HG02884 (cell line): ENCODE measurements at regions not wholly inside any gene's neighbourhood (a gene's known extent, or its start where the extent isn't known, plus 50 kb on each side); places are given as distances from the start of the nearest gene placed in this dataset.
"Not testable (repeated sequence)": the region's sequence is repeated elsewhere in the genome, so short reads cannot be mapped to it uniquely, and the experiment has no call there.

Experiments used
- ATAC-seq: cut with Tn5 transposase; IDR thresholded peaks from one replicate; pipeline ENCODE4 v1.9.1; 2021; ENCODE audit warnings: mild to moderate bottlenecking, moderate library complexity; ENCODE audit not compliant: unreplicated experiment

- ATAC-seq = no peak
These were observed 187.5 kb upstream of the MARCKS start for GRCh38 chr6:113669606-113670005.

GRCh38 chr6:113671421-113671820 lies 185.7 kb upstream of the MARCKS start:
- ATAC-seq = no peak

DNA sequence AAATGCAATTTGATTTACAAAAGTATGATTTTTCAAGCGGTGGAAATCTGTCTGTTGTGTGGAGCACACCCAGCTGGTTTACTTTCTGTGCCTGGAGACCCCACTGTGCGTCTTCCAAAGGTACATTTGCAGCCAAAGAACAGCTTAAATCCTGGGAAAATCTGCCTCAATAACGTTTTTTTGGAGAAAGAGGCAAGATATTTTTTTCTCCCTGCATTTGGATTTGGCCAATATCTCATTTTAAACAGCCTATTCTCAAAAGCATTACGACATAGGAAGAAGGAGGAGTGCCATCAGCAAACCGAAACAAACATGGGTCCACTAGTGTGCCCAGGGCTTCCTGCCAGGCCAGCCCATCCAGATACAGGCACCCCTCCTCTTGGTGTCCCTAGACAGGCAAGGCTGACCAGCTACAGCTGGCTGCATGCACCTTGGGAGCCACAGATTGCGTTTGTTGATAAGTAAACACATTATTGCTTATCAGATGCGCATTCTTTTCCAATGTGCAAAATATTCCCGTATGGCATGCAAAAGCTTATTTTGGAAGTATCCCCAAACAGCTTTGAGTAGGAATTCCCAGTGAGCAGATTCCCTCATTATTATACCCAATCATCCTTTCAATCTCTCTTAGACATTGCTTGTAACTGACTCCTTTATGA lies 184.5 kb upstream of the MARCKS start:
- ATAC-seq = no peak

GRCh38 chr6:113674075-113674474 lies 183.1 kb upstream of the MARCKS start:
- no peak for ATAC-seq

DNA sequence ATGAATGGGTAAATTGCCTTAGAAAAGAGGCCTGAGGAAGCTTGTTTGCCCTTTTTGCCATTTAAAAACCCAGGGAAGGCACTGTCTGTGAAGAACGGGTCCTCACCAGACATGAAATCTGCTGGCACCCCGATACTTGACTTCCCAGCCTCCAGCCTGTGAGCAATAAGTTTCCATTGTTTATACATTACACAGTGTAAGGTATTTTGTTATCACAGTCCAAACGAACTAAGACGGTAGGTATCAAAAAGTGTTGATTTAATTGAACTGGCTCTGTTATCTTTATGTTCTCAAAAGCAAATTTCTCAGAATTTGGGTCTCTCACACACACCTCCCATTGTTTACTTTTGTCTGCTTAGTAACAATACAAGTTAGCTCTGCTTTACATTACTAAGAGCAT lies 181.1 kb upstream of the MARCKS start:
- no peak for ATAC-seq

GRCh38 chr6:113676968-113677367 lies 180.2 kb upstream of the MARCKS start:
- no peak for ATAC-seq

GRCh38 chr6:113679051-113679450 lies 178.1 kb upstream of the MARCKS start:
- ATAC-seq = no peak

DNA sequence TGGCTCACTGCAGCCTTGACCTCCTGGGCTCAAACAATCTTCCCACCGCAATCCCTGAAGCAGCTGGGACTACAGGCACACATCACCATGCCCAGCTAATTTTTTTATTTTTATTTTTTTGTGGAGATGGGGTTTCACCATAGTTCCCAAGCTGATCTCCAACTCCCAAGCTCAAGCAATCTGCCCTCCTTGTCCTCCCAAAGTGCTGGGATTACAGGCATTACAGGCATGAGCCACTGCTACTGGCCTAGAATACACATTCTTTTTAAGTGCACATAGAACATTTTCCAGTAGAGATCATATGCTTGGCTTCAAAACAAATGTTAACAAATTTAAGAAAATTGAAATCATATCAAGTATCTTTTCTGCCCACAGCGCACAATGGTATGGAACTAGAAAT lies 176.8 kb upstream of the MARCKS start:
- ATAC-seq = no peak

GRCh38 chr6:113683968-113684367 lies 173.2 kb upstream of the MARCKS start:
- ATAC-seq = no peak

GRCh38 chr6:113684382-113684901 lies 172.7 kb upstream of the MARCKS start:
- ATAC-seq = no peak

DNA sequence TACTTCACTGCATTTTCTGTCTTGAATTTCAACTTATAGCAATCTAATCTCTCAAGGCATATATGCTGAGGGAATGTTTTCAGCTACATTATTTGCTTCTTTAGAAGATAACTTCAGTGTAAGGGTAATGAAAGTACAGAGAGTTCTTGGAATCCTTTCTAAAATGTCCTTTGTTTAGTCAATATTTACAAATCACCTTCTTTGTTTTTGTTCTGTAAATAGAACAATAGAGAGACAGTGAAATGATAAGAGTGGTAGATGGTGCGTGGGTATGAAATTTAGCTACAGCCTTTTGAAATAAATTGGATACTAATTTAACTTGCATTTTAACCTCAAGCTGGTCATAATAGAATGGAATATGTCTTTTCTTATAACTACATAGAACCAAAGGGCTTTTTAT lies 171.1 kb upstream of the MARCKS start:
- ATAC-seq = no peak

GRCh38 chr6:113689620-113690019 lies 167.5 kb upstream of the MARCKS start:
- not testable (repeated sequence) for ATAC-seq

DNA sequence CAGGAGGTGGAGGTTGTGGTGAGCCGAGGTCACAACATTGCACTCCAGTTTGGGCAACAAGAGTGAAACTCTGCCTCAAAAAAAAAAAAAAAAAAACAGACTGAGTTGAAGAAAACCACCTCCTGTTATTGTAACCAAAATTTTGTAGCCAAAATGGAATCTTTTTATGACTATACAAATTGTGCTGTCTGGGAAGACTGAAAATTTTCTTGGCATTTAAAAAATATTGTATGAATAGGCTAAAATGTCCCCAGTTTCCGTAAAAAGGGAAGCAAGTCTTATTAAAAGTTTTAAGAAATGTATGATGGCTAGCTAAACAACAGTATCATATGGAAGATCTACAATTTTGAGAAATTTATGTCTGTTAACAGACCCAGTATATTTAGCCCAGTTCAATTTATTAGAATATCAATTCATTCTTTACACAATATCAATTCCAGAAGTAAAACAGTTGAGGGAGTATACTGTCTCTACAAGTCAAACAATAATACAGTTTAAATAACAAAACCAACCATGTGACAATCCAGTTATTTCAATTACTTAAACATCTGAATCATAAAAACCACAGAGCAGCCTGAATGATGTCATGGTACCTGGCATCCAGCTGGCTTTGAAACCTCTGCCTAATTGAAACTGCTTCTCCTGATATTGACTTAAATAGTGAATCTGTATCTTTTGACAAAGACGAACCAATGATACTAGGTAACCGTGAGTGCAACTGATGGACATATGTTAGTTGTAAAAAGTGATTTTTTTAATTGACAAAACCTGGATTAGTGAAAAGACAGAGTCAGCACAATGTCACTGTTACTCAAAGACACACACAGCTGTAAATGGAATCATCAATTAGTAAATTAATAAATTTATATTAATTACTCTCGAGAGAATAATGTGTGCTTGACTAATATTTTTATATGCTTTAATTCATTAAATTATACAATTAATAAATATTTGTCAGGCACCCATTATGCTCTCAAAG lies 166.6 kb upstream of the MARCKS start:
- peak; percentile 79 for ATAC-seq

GRCh38 chr6:113691260-113691656 lies 165.9 kb upstream of the MARCKS start:
- no peak for ATAC-seq

- ATAC-seq = no peak
These were observed 163.3 kb upstream of the MARCKS start for GRCh38 chr6:113693851-113694250.

- no peak for ATAC-seq
These were observed 162.7 kb upstream of the MARCKS start for GRCh38 chr6:113694278-113695077.

- ATAC-seq = no peak
These were observed 161.6 kb upstream of the MARCKS start for GRCh38 chr6:113695516-113695915.

- no peak for ATAC-seq
These were observed 160.2 kb upstream of the MARCKS start for GRCh38 chr6:113696960-113697359.

DNA sequence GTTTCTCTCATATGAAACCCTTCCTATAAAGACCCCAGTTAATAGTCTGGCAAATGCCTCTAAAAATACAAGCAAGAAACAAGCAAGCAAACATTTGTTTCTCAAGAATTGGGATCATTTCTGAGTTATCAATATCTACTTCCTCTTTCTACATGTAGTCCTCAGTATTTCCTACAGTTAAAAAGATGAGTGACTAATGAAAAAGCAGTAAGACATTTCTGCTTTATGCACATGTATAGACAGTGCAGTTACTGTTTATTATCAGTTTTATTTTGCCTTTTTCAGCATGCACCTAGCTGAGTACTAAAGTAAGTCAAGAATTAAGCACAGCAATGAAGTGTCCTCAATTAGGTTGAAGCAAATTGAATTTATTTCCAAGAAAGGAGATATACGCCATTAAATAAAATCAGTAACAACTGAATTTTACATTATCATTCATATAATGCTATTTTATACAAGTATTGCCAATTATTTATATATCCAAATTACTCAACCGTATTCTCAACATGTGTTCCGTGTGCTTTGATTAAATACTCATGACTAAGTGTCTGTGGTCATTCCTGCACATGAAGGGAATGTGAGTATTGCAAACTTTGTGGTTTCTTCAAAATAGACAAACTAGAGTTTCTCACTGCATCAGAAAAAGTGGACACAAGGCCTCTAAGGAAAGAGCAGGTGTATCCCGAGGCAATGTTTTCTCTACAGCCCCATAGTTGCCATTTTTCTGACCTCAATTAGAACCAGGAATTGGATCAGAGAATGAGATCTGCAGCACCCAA lies 159.3 kb upstream of the MARCKS start:
- ATAC-seq = no peak

DNA sequence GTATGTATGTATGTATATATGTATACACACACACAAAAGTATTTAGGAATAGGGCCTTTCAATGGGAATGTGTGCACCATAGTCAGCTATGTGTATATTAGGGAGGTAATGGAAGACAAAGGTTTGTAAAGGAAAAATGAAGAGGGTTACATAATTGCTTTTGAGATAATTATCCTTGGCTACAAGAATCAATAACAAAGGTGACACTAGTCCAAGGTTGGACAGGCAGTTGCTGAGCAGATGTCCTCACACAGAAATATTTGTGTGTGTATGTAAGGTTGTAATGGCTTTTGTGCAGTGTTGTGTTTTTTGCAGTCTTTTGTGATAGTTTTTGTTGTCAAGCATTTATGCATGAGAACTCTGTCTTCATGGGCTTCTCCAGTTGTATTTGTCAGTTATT lies 157.9 kb upstream of the MARCKS start:
- ATAC-seq = no peak
